ENCODE measurements at regions not wholly inside any gene's neighbourhood (a gene's known extent, or its start where the extent isn't known, plus 50 kb on each side); places are given as distances from the start of the nearest gene placed in this dataset.

- H3K36me3 ChIP-seq (ENCODE audit: control insufficient read depth, insufficient read depth, low read length) = no peaks in the 10 kb centered on the region
- H3K4me2 ChIP-seq (ENCODE audit: low read depth, low read length) = no peak overlapping the region
- H3K27ac ChIP-seq (ENCODE audit: insufficient read depth, low read length) = no peak overlapping the region; the same call in 1 of the 2 replicates
- intact Hi-C loops (cut with micrococcal nuclease) = no loop called here
- no peaks in the 10 kb centered on the region for H3K79me1 ChIP-seq (ENCODE audit: low read depth in 1 of 2, low read length in 2 of 2)
- H2BK5ac ChIP-seq (ENCODE audit: low read depth, low read length, poor library complexity, severe bottlenecking) = peak overlapping the region; percentile 14
- H3K4me3 ChIP-seq (ENCODE audit: insufficient read depth, low read depth, low read length) = no peak overlapping the region
- peaks cover 8% of the 10 kb centered on the region for H3K4me1 ChIP-seq (ENCODE audit: control insufficient read depth, insufficient read depth, low read length)
- H3K18ac ChIP-seq (ENCODE audit: low read depth, low read length) = peak overlapping the region; percentile 74; the same call in 1 of the 2 replicates
- H2BK20ac ChIP-seq (ENCODE audit: low read depth, low read length) = no peak overlapping the region
- peak overlapping the region; percentile 23; the same call in 1 of the 2 replicates for H2AK5ac ChIP-seq (ENCODE audit: low read depth, low read length)
- ChIA-PET CTCF (interaction anchor here (0.6 to 1.1 kb wide), 2 partner anchors 9 to 112 kb away, joined by 3 read pairs; no protein-coding TSS in a partner anchor), POLR2A (ENCODE audit: unreplicated experiment) (no interaction called here)
- dilution Hi-C loops (cut with HindIII; ENCODE audit: low sequenced_read_pairs, unreplicated experiment) = no loop called here
- no peak overlapping the region for H2AFZ ChIP-seq (replicated peaks; ENCODE audit: low read length, poor library complexity)
- H3K23ac ChIP-seq (ENCODE audit: low read depth, low read length) = no peak overlapping the region
- H2AK9ac ChIP-seq (replicated peaks; ENCODE audit: low read depth, low read length, poor library complexity) = no peak overlapping the region
- WGBS, 2 experiments (ENCODE audit: extremely low coverage in 2 of 2, insufficient read length in 1 of 2) = no CpG with 5 or more reads among the region's 2 CpGs
- no peak overlapping the region for H3K56ac ChIP-seq (ENCODE audit: extremely low read depth, insufficient read depth, low read length)
- no peaks in the 10 kb centered on the region for H4K20me1 ChIP-seq (ENCODE audit: insufficient read depth, low read length)
- H2BK15ac ChIP-seq (ENCODE audit: low read depth, low read length) = peak overlapping the region; percentile 73; the same call in 2 of the 3 replicates
- H2BK120ac ChIP-seq (ENCODE audit: low read depth, low read length) = peak overlapping the region; percentile 39
- peak overlapping the region in 1 of 2 experiments; percentile 43; a peak in 2 of 4 replicates for H4K8ac ChIP-seq (ENCODE audit: low read depth in 2 of 2, low read length in 2 of 2)
- DNase-seq (no peak), ATAC-seq (ENCODE audit: low read depth) (no peak)
- TF ChIP-seq ELK1 (IDR thresholded peaks at IDR 0.05; ENCODE audit: borderline replicate concordance, low read depth, low read length) (no peak), RCOR1 (IDR thresholded peaks at IDR 0.05; ENCODE audit: insufficient replicate concordance, low read length) (no peak), MAZ (IDR thresholded peaks at IDR 0.05; ENCODE audit: borderline replicate concordance, low read depth, low read length) (no peak), RAD21 (IDR thresholded peaks at IDR 0.05; ENCODE audit: low read length) (no peak), NFE2L2 (IDR thresholded peaks at IDR 0.05; ENCODE audit: low read depth, low read length) (no peak), FOS (IDR thresholded peaks at IDR 0.05; ENCODE audit: low read depth, low read length) (no peak), CEBPB (IDR thresholded peaks at IDR 0.05; ENCODE audit: low read depth, low read length) (no peak), BHLHE40 (IDR thresholded peaks at IDR 0.05; ENCODE audit: low read depth, low read length) (no peak), MXI1 (IDR thresholded peaks at IDR 0.05; ENCODE audit: borderline replicate concordance, low read depth, low read length) (no peak), SMC3 (IDR thresholded peaks at IDR 0.05; ENCODE audit: low read depth, low read length) (no peak), CTCF (conservative IDR thresholded peaks at IDR 0.05; ENCODE audit: low read depth, low read length) (no peak), USF2 (IDR thresholded peaks at IDR 0.05; ENCODE audit: low read depth, low read length) (no peak), POLR2A (IDR thresholded peaks at IDR 0.05; ENCODE audit: low read depth, low read length) (no peak), MAFK (IDR thresholded peaks at IDR 0.05; ENCODE audit: low read depth, low read length) (no peak), CHD1 (IDR thresholded peaks at IDR 0.05; ENCODE audit: low read depth, low read length) (no peak), RFX5 (IDR thresholded peaks at IDR 0.05; ENCODE audit: low read depth, low read length) (no peak)
- H3K4ac ChIP-seq (ENCODE audit: low read depth, low read length) = peak overlapping the region; percentile 30
- peak overlapping the region; percentile 56; the same call in 1 of the 2 replicates for H4K5ac ChIP-seq (ENCODE audit: low read depth, low read length)
- H4K91ac ChIP-seq (ENCODE audit: insufficient read depth, low read depth, low read length) = peak overlapping the region; percentile 48; the same call in 1 of the 2 replicates
- H3K9me1 ChIP-seq (ENCODE audit: insufficient read depth, low read length) = no peaks in the 10 kb centered on the region
- no peaks in the 10 kb centered on the region for H3K9me3 ChIP-seq (ENCODE audit: control insufficient read depth, insufficient read depth, low read length)
- no peak overlapping the region for H3K14ac ChIP-seq (replicated peaks; ENCODE audit: low read depth, low read length)
- no peaks in the 10 kb centered on the region for H3K27me3 ChIP-seq (ENCODE audit: control insufficient read depth, insufficient read depth, low read length)
- in situ Hi-C loops (cut with MboI; ENCODE audit: low sequenced_read_pairs) = no loop called here
- no TSS peak for BruUV-seq (replicated peaks)
- H3K9ac ChIP-seq (ENCODE audit: low read depth, low read length) = no peak overlapping the region
Observed at GRCh38 chr2:55995902-55996301, 72.3 kb upstream of the EFEMP1 start.

All from IMR-90 (cell line).